SK-N-SH (cell line): ENCODE measurements at regions not wholly inside any gene's neighbourhood (a gene's known extent, or its start where the extent isn't known, plus 50 kb on each side); places are given as distances from the start of the nearest gene placed in this dataset.

Experiments used
- CTCF ChIA-PET: fragments of 300-600, 350-600 bp; formaldehyde crosslinking; extraction: SDS; loops from one replicate; lab custom pipeline; 2021; lab: Yijun Ruan, JAX
- POLR2A ChIA-PET: fragments of 350-600 bp; sonication (Branson Sonifier 250); formaldehyde crosslinking; extraction: SDS; loops from one replicate; lab custom pipeline; 2020; ENCODE audit warnings: antibody characterized with exemption, inconsistent platforms; lab: Yijun Ruan, JAX
- DNase-seq: peaks from one replicate; pipeline ENCODE4 v3.0.0; 2012
- H2AFZ ChIP-seq: fragments of 200-600 bp; sonication (generic); 2 replicates; pipeline ENCODE4 v1.8.1; 2016; ENCODE audit warnings: antibody characterized with exemption, mild to moderate bottlenecking, low read depth
- H3F3A ChIP-seq: fragments of 200-600 bp; sonication (generic); replicated peaks from 2 replicates; pipeline ENCODE3; 2016; ENCODE audit warnings: antibody characterized with exemption, mild to moderate bottlenecking; ENCODE audit not compliant: insufficient read depth
- H3K27ac ChIP-seq, 2 experiments: fragments of 200-500 bp in 1 of 2; fragments of 200-600 bp in 1 of 2; sonication (Bioruptor generic) in 1 of 2; sonication (generic), shearing (Covaris generic) in 1 of 2; 2 replicates each; pipeline versions ENCODE4 v1.5.1 to v1.6.1; 2014 to 2016; ENCODE audit warnings: low read depth in 2 of 2, inconsistent platforms in 1 of 2, low read length in 1 of 2, mild to moderate bottlenecking in 1 of 2, mixed read lengths in 1 of 2
- H3K27me3 ChIP-seq: fragments of 200-600 bp; sonication (generic), shearing (Covaris generic); 2 replicates; pipeline ENCODE4 v1.6.1; 2016; ENCODE audit warnings: mixed run types; ENCODE audit not compliant: insufficient read depth
- H3K36me3 ChIP-seq, 2 experiments: fragments of 200-500 bp in 1 of 2; fragments of 200-600 bp in 1 of 2; sonication (Bioruptor generic) in 1 of 2; sonication (generic) in 1 of 2; replicated peaks in 1 of 2; 2 replicates each; pipeline versions ENCODE3 to v1.5.1; 2014 to 2016; ENCODE audit warnings: low read length in 1 of 2, mild to moderate bottlenecking in 1 of 2; ENCODE audit not compliant: insufficient read depth in 2 of 2, control insufficient read depth in 1 of 2
- H3K4me1 ChIP-seq, 2 experiments: fragments of 200-500 bp in 1 of 2; fragments of 200-600 bp in 1 of 2; sonication (Bioruptor generic) in 1 of 2; sonication (generic), shearing (Covaris generic) in 1 of 2; 2 replicates each; pipeline versions ENCODE4 v1.5.1 to v1.6.1; 2014 to 2016; ENCODE audit warnings: low read depth in 1 of 2, low read length in 1 of 2, mixed run types in 1 of 2; ENCODE audit not compliant: insufficient read depth in 2 of 2, control insufficient read depth in 1 of 2
- H3K4me2 ChIP-seq: fragments of 200-600 bp; sonication (generic), shearing (Covaris generic); 2 replicates; pipeline ENCODE4 v1.6.1; 2017; ENCODE audit warnings: mixed run types
- H3K4me3 ChIP-seq, 2 experiments: fragments of 200-500 bp in 1 of 2; fragments of 200-600 bp in 1 of 2; sonication (Bioruptor generic) in 1 of 2; sonication (generic), shearing (Covaris generic) in 1 of 2; 2 replicates each; pipeline versions ENCODE4 v1.5.1 to v1.8.1; 2014 to 2016; ENCODE audit warnings: low read depth in 2 of 2, inconsistent platforms in 1 of 2, low read length in 1 of 2, mild to moderate bottlenecking in 1 of 2, mixed read lengths in 1 of 2, moderate library complexity in 1 of 2
- H3K79me2 ChIP-seq: fragments of 200-600 bp; sonication (generic); 2 replicates; pipeline ENCODE4 v1.8.1; 2017; ENCODE audit warnings: mild to moderate bottlenecking; ENCODE audit not compliant: insufficient read depth
- H3K9ac ChIP-seq: fragments of 200-600 bp; sonication (generic); 2 replicates; pipeline ENCODE4 v1.6.1; 2017; ENCODE audit warnings: mixed run types
- H3K9me2 ChIP-seq: fragments of 200-600 bp; sonication (generic); 2 replicates; pipeline ENCODE4 v1.6.1; 2017; ENCODE audit warnings: mixed run types
- H3K9me3 ChIP-seq: fragments of 200-600 bp; sonication (generic); 2 replicates; pipeline ENCODE4 v1.6.1; 2017; ENCODE audit warnings: mixed run types, mild to moderate bottlenecking, moderate library complexity
- H4K20me1 ChIP-seq: fragments of 200-600 bp; sonication (generic); 2 replicates; pipeline ENCODE4 v1.6.1; 2017; ENCODE audit warnings: mild to moderate bottlenecking, mixed run types; ENCODE audit not compliant: insufficient read depth
- CTCF ChIP-seq: fragments of 200-600 bp; sonication (generic); IDR thresholded peaks from 2 replicates; pipeline ENCODE4 v1.6.1; 2017; ENCODE audit warnings: antibody characterized with exemption, mild to moderate bottlenecking, moderate library complexity
- ELF1 ChIP-seq: IDR thresholded peaks from 2 replicates; pipeline ENCODE4 v1.4.0; 2012
- EP300 ChIP-seq, 2 experiments: IDR thresholded peaks; 2 replicates each; pipeline versions ENCODE4 v1.4.0 to v1.6.1; 2012; ENCODE audit warnings: borderline replicate concordance in 1 of 2, low read depth in 1 of 2, low read length in 1 of 2
- FOSL2 ChIP-seq: IDR thresholded peaks from 2 replicates; pipeline ENCODE4 v1.4.0; 2012; ENCODE audit warnings: low read depth, mild to moderate bottlenecking, moderate library complexity, borderline replicate concordance
- FOXJ3 ChIP-seq: sonication (generic); formaldehyde crosslinking; IDR thresholded peaks from 2 replicates; pipeline ENCODE4 v1.5.1; 2020; ENCODE audit warnings: mild to moderate bottlenecking, missing genetic modification reagents
- FOXM1 ChIP-seq: IDR thresholded peaks from 2 replicates; pipeline ENCODE4 v1.4.0; 2012; ENCODE audit warnings: low read depth, mild to moderate bottlenecking
- GABPA ChIP-seq: IDR thresholded peaks from 2 replicates; pipeline ENCODE4 v1.4.0; 2012; ENCODE audit warnings: low read depth, mild to moderate bottlenecking
- GATA2 ChIP-seq: sonication (generic); formaldehyde crosslinking; IDR thresholded peaks from 2 replicates; pipeline ENCODE4 v1.5.0; 2020; ENCODE audit warnings: mild to moderate bottlenecking, missing genetic modification reagents
- MEF2A ChIP-seq: IDR thresholded peaks from 2 replicates; pipeline ENCODE4 v1.4.0; 2012; ENCODE audit warnings: low read depth, borderline replicate concordance
- MXI1 ChIP-seq: IDR thresholded peaks from 2 replicates; pipeline ENCODE4 v1.6.1; 2012; ENCODE audit warnings: mild to moderate bottlenecking, low read depth, low read length, improper control_type of control experiment
- NRF1 ChIP-seq: IDR thresholded peaks from 2 replicates; pipeline ENCODE4 v1.6.1; 2012; ENCODE audit warnings: low read depth, mild to moderate bottlenecking, low read length
- POLR2AphosphoS5 ChIP-seq: IDR thresholded peaks from 2 replicates; pipeline ENCODE4 v1.6.1; 2012; ENCODE audit warnings: low read depth, low read length
- RCOR1 ChIP-seq: fragments of 150-350 bp; IDR thresholded peaks from 2 replicates; pipeline ENCODE4 v1.6.1; 2017; ENCODE audit warnings: antibody characterized with exemption, low read length
- RFX5 ChIP-seq: IDR thresholded peaks from 2 replicates; pipeline ENCODE4 v1.6.1; 2012; ENCODE audit warnings: mild to moderate bottlenecking, improper control_type of control experiment, low read length
- RXRA ChIP-seq: IDR thresholded peaks from 2 replicates; pipeline ENCODE4 v1.4.0; 2012; ENCODE audit warnings: low read depth, mild to moderate bottlenecking, borderline replicate concordance
- TAF1 ChIP-seq: IDR thresholded peaks from 2 replicates; pipeline ENCODE4 v1.6.1; 2012; ENCODE audit warnings: low read depth, mild to moderate bottlenecking, low read length, moderate library complexity, borderline replicate concordance
- TEAD4 ChIP-seq: IDR thresholded peaks from 2 replicates; pipeline ENCODE4 v1.4.0; 2012; ENCODE audit warnings: mild to moderate bottlenecking, borderline replicate concordance; ENCODE audit not compliant: insufficient read depth
- USF1 ChIP-seq: IDR thresholded peaks from 2 replicates; pipeline ENCODE4 v1.4.0; 2012; ENCODE audit warnings: low read depth, borderline replicate concordance
- USF2 ChIP-seq: fragments of 150-350 bp; IDR thresholded peaks from 2 replicates; pipeline ENCODE4 v1.6.1; 2017; ENCODE audit warnings: antibody characterized with exemption, low read length, low read depth, borderline replicate concordance
- YY1 ChIP-seq: IDR thresholded peaks from 2 replicates; pipeline ENCODE4 v1.4.0; 2012; ENCODE audit warnings: low read depth, mild to moderate bottlenecking
- WGBS: methylation state at CpG from one replicate; pipeline ENCODE4 v1.1.6; 2017; ENCODE audit warnings: low lambda C conversion rate; 5-methylcytosine and 5-hydroxymethylcytosine counted together
- TF ChIP-seq, protein P1 (sequence below): fragments of 150-350 bp; IDR thresholded peaks from 2 replicates; pipeline ENCODE4 v1.6.1; 2016; ENCODE audit warnings: mild to moderate bottlenecking, low read depth, low read length
- TF ChIP-seq, protein P2 (sequence below): IDR thresholded peaks from 2 replicates; pipeline ENCODE4 v1.4.0; 2012; ENCODE audit warnings: low read depth

GRCh38 chr3:124420392-124420791 lies 309.9 kb upstream of the UMPS start:
- Histone ChIP-seq H3F3A (no peaks in the 10 kb centered on the region), H3K9me3 (no peaks in the 10 kb centered on the region), H3K79me2 (no peaks in the 10 kb centered on the region), H3K27me3 (no peaks in the 10 kb centered on the region), H2AFZ (no peak overlapping the region), H3K4me2 (no peak overlapping the region), H3K9me2 (no peaks in the 10 kb centered on the region), H3K9ac (no peak overlapping the region), H3K4me3 (no peak overlapping the region), H3K36me3 (peaks cover 31 to 75% of the 10 kb centered on the region in 2 experiments), H3K4me1 (peaks cover 0 to 6% of the 10 kb centered on the region in 2 experiments; a peak in 1 of 4 replicates), H4K20me1 (no peaks in the 10 kb centered on the region), H3K27ac (no peak overlapping the region)
- POLR2A ChIA-PET = no interaction called here
- DNase-seq = no peak
- TF ChIP-seq GATA2 (CRISPR knock-in tag) (no peak), RFX5 (no peak), TEAD4 (no peak), FOSL2 (no peak)
- CTCF ChIA-PET = interaction anchor here (0.6 to 1.9 kb wide), 2 partner anchors 140 to 341 kb away, joined by 3 to 4 read pairs; no protein-coding TSS in a partner anchor
- 85% methylated on average over 2 of the region's 2 CpGs for WGBS

GRCh38 chr3:124422805-124423204 lies 307.4 kb upstream of the UMPS start:
- no peak overlapping the region for H2AFZ ChIP-seq
- no peak overlapping the region for H3K27ac ChIP-seq
- POLR2A ChIA-PET = no interaction called here

More at GRCh38 chr3:124422805-124423204, 307.4 kb upstream of the UMPS start:
- peaks cover under 1% of the 10 kb centered on the region for H3F3A ChIP-seq
- no peak for TF ChIP-seq USF2
- no peak for TF ChIP-seq USF1
- no peak for TF ChIP-seq NRF1
- no peak for TF ChIP-seq GABPA
- TF ChIP-seq POLR2AphosphoS5 = no peak
- TF ChIP-seq, protein P1, sequence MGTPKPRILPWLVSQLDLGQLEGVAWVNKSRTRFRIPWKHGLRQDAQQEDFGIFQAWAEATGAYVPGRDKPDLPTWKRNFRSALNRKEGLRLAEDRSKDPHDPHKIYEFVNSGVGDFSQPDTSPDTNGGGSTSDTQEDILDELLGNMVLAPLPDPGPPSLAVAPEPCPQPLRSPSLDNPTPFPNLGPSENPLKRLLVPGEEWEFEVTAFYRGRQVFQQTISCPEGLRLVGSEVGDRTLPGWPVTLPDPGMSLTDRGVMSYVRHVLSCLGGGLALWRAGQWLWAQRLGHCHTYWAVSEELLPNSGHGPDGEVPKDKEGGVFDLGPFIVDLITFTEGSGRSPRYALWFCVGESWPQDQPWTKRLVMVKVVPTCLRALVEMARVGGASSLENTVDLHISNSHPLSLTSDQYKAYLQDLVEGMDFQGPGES = no peak
- no peak for TF ChIP-seq FOXM1
- TF ChIP-seq RXRA = no peak
- TF ChIP-seq RCOR1 = no peak
- no peak for TF ChIP-seq MEF2A
- TF ChIP-seq YY1 = no peak
- TF ChIP-seq EP300 (IDR thresholded peaks at IDR 0.05; ENCODE audit: borderline replicate concordance in 1 of 2, low read depth in 1 of 2, low read length in 1 of 2) = no peak
- TF ChIP-seq RFX5 = no peak
- TF ChIP-seq FOSL2 = no peak
- TF ChIP-seq MXI1 = no peak
- no peak for TF ChIP-seq ELF1
- TF ChIP-seq TAF1 = no peak
- TF ChIP-seq CTCF = no peak
- TF ChIP-seq, protein P2, sequence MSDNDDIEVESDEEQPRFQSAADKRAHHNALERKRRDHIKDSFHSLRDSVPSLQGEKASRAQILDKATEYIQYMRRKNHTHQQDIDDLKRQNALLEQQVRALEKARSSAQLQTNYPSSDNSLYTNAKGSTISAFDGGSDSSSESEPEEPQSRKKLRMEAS = no peak
- TF ChIP-seq FOXJ3 (CRISPR knock-in tag) = no peak
- CTCF ChIA-PET = interaction anchor here (1.7 kb wide), 1 partner anchor 71 kb away, joined by 4 read pairs; no protein-coding TSS in a partner anchor
- H3K79me2 ChIP-seq = no peaks in the 10 kb centered on the region
- peaks cover 0 to 1% of the 10 kb centered on the region in 2 experiments; a peak in 1 of 4 replicates for H3K4me1 ChIP-seq
- no peaks in the 10 kb centered on the region for H3K9me3 ChIP-seq
- H3K27me3 ChIP-seq = no peaks in the 10 kb centered on the region
- no peak for DNase-seq
- 92% methylated on average over 4 of the region's 4 CpGs for WGBS
- H3K4me3 ChIP-seq = no peak overlapping the region
- H3K9ac ChIP-seq = no peak overlapping the region
- H3K9me2 ChIP-seq = no peaks in the 10 kb centered on the region
- no peaks in the 10 kb centered on the region for H4K20me1 ChIP-seq
- no peak overlapping the region for H3K4me2 ChIP-seq
- peaks cover 34 to 66% of the 10 kb centered on the region in 2 experiments for H3K36me3 ChIP-seq
